Limb (tissue), 2 donors: ENCODE measurements at regions not wholly inside any gene's neighbourhood (a gene's known extent, or its start where the extent isn't known, plus 50 kb on each side); places are given as distances from the start of the nearest gene placed in this dataset.
"Not testable (repeated sequence)": the region's sequence is repeated elsewhere in the genome, so short reads cannot be mapped to it uniquely, and the experiment has no call there.

Experiments
- DNase-seq, 2 donors: peaks; one replicate each; pipeline ENCODE4 v3.0.0-alpha.2; 2016; ENCODE audit errors: extremely low spot score in 2 of 2

- not testable (repeated sequence) for DNase-seq
Measured at GRCh38 chr16:13336907-13337881, 435.8 kb downstream of the SHISA9 start.

- no peak for DNase-seq
Measured at GRCh38 chr16:13338044-13338443, 436.6 kb downstream of the SHISA9 start.

- no peak for DNase-seq
Measured at GRCh38 chr16:13342675-13343074, 441.3 kb downstream of the SHISA9 start.

DNA sequence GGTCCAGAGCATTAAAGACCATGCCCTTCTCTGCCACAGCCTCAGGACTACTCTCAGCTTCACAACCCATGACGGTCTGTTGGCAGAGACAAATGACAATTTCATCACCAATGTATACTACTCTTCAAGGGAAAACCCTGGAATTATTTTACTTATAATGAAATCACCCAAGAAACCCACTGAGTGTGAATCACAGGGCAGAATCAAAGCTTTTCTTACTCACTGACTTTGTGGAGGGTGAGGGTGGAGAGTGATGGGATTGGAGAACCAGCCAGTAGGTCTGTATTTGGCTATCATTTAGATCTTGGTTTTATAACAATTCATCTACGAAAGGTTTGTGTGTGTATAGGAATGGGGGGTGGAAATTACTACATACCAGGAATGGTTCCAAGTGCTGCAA, 442.6 kb downstream of the SHISA9 start:
- DNase-seq: no peak

DNA sequence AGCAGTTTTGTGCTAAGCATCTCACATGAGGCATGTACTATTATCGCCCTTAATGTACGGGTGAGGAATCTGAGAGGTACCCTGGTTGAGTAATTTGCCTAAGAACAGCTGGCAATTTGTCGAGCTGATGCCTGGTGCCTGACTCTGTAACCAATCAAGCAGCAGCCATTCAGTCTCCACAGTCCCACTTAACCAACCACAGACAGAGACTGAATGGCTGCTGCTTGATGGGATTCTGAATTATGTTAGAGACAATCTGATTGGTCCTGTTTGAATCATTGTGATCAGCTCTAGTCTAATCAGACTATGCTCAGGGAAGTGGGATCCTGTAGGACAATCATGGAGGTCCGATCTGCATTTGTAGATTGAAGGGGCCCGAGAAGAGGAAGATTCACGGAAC, 447.0 kb downstream of the SHISA9 start:
- DNase-seq: no peak

- no peak for DNase-seq
Measured at GRCh38 chr16:13350000-13350399, 448.6 kb downstream of the SHISA9 start.

- DNase-seq: no peak
Measured at GRCh38 chr16:13351181-13351580, 449.8 kb downstream of the SHISA9 start.

DNA sequence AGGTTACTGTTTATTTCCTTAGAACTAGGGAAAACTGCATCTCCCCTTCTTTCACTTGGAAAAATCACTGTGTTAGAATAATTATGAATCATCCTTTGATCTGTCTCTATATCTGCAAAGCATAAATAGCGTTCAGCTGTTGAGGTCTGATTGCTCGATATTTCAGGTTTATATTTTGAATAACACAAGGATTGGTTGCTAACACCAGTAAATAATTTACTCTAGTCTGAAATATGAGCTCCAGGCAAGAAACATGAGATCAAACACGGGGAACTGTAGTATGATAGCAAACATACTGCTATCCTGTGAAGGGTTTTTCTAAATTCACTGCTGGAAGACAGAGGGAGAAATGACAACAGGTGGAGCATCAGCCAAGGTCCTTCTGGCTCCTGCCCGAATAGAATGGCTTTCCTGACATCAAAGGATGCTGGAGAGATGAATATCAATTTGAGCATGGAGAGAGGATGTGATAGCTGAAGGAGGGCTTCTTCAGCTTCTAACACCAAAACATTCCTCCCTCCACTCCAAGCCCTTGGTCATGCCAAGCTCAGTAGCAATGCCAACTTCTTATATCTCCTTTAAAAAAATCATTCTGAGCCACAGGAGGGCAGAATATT, 450.3 kb downstream of the SHISA9 start:
- no peak for DNase-seq

- DNase-seq: not testable (repeated sequence)
Measured at GRCh38 chr16:13352796-13353195, 451.4 kb downstream of the SHISA9 start.

- not testable (repeated sequence) for DNase-seq
Measured at GRCh38 chr16:13357842-13358241, 456.4 kb downstream of the SHISA9 start.

GRCh38 chr16:13359835-13360234, 458.4 kb downstream of the SHISA9 start:
- no peak for DNase-seq

DNA sequence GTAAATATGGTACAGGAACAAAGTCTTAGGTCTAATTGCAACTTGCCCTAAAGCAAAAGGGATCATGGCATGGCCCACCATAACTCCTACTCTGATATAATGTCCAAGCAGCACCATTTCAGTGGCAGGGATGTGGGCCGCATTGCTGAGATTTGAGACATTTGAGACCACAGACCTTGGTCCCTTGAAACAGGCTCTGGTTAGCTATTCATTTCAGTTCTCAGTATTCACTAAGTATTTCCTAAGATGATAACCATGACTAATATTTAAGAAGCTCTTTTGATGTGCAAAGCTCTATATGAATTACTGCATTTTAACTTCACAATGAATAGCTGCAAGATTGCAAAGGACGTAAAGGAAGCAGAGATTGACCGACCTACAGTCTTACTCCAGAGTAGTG, 471.0 kb downstream of the SHISA9 start:
- no peak for DNase-seq

DNA sequence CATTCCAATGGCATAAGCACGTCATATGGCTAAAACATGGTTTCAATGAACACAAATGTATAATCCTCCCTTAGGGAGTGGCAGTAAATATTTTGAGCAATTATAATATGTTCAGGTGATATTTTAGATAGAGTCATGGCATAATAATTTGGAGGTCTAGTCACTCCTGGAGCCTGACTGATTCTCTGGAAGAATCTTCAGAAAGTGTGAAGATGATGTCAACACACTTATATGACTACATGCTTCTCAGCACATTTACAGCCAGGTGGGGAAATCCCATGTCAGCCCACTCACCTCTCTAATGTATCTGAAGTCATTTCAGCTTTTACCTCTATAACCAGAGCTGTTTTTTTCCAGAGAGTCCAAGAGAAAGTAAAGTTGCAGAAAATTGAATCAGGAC, 474.8 kb downstream of the SHISA9 start:
- DNase-seq: no peak

DNA sequence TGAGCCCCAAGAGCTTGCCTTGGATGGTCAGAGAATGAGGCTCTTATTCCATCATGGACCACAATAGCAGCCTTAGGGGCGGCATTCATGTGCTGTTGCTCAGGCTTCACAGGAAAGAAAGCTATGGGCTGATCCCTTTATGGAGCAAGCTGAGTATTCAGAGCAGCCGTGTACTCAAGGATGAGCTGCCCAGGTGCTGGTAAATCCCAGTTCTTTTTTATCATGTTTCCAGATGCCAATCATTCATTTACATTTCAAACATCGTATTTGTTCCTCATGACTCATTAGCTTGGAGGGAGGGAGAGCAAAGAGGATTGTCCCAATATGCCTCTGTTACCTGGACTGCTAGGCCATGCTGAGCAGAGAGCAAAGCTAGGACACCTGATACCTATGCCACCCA, 475.7 kb downstream of the SHISA9 start:
- no peak for DNase-seq

- no peak for DNase-seq
Measured at GRCh38 chr16:13378151-13378550, 476.8 kb downstream of the SHISA9 start.

- no peak for DNase-seq
Measured at GRCh38 chr16:13379266-13379665, 477.9 kb downstream of the SHISA9 start.

GRCh38 chr16:13385156-13386040, 484.0 kb downstream of the SHISA9 start:
- DNase-seq: not testable (repeated sequence)

DNA sequence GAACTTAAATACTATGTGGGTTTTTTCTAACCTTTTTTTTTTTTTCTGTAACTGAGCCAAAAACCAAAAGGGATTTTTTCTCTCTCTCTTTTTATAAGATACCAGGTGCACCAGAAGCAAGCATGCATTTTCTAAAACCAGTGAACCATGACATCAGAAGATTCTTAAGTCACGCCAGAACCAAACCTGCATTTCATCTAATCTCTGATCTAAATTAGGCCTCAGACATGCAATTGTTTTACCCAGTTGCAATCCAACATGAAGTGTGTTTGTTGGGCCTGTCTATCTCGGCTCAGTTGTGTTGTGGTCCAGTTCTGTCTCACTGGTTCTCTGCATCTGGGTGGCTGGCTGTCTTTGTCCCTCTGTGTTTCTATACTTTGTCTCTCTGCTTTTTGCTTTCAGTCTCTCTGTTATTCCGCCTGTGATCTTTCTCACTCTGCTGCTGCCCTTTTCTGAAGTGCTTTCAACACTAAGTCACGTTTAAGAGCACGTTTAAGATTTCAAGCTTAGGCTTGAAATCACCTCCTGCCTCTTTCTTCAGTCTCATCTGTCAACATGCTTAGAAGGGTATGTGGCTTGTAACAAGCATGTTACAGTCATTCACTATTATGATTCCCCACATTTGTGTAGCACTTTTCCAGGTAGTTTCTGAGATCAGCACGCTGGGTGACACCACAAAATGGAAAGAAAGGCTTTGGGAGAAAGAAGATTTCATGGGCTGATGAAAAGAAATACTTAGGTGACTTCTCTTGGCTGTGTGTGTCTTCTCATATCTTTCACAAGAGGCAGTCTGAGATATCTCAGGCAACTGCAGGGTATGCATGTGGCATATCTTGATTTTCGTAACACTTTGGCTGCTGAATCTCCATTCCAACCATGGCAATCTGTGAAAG, 488.9 kb downstream of the SHISA9 start:
- DNase-seq: no peak

- DNase-seq: no peak
Measured at GRCh38 chr16:13390986-13391305, 489.5 kb downstream of the SHISA9 start.

DNA sequence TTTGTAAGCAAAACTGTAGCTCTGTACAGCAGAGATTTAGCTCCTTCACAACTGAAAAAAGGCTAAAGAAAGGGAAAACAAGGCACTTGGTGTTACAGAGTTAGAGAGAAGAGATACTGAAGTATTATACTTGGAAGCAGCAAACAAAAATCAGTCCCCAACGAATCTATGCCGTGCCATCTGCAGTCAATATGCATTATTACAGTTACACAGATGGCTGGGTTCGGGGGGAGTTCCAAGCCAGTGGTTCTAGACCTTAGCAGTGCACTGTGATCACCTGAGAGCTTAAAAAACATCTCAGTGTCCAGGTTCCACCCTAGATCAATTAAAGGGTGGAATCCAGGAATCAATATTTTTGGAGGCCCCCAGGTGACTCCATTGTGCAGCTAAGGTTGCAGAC, 489.9 kb downstream of the SHISA9 start:
- no peak for DNase-seq

DNA sequence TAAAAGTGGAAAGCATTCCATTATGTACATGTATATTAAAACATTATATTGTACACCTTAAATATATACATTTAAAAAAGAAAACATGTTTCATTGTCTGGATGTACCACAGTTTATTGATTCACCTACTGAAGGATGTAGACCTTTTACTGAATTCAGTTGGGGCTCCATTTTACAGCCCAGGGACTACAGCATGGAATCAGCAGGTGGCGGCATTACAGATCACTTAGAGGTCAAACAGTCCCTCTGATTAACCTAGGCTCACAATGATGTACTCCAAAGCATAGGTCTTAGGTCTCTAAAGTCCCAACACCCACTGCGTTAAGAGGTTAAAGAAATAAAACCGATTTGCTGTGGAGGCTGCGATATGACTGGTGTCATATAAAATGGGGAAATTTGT, 490.9 kb downstream of the SHISA9 start:
- DNase-seq: no peak
